ENCODE measurements at regions not wholly inside any gene's neighbourhood (a gene's known extent, or its start where the extent isn't known, plus 50 kb on each side); places are given as distances from the start of the nearest gene placed in this dataset.

- peak; percentile 36 for TF ChIP-seq CTCF (IDR thresholded peaks at IDR 0.05; ENCODE audit: low read length)
- no peak for TF ChIP-seq EZH2 (optimal IDR thresholded peaks at IDR 0.05; ENCODE audit: low read depth, low read length)
- no peak for TF ChIP-seq EZH2phosphoT487 (IDR thresholded peaks at IDR 0.05; ENCODE audit: low read length)
Measured at GRCh38 chr7:12062062-12062461, 149.0 kb upstream of the TMEM106B start.

Measured in MM.1S (cell line).